ENCODE measurements at regions not wholly inside any gene's neighbourhood (a gene's known extent, or its start where the extent isn't known, plus 50 kb on each side); places are given as distances from the start of the nearest gene placed in this dataset.
"Not testable (repeated sequence)": the region's sequence is repeated elsewhere in the genome, so short reads cannot be mapped to it uniquely, and the experiment has no call there.

- H4K5ac ChIP-seq (ENCODE audit: insufficient read length, low read depth, low read length); H3K27ac ChIP-seq (ENCODE audit: low read depth, low read length); H4K91ac ChIP-seq (replicated peaks; ENCODE audit: insufficient read length, low read length); H4K20me1 ChIP-seq (replicated peaks in 1 of 2; ENCODE audit: control insufficient read depth in 1 of 2, insufficient read depth in 2 of 2, low read length in 2 of 2); H2BK15ac ChIP-seq (ENCODE audit: low read length); H2AK5ac ChIP-seq (ENCODE audit: low read depth, low read length); H3K79me1 ChIP-seq (ENCODE audit: low read depth, low read length); H2BK5ac ChIP-seq (ENCODE audit: low read depth, low read length); H3K36me3 ChIP-seq (ENCODE audit: control insufficient read depth in 2 of 4, insufficient read depth in 4 of 4, low read length in 3 of 4); H3K4me3 ChIP-seq (ENCODE audit: extremely low read depth in 1 of 4, insufficient read depth in 2 of 4, low read depth in 3 of 4, low read length in 4 of 4); H3K4me2 ChIP-seq (ENCODE audit: insufficient read depth in 1 of 2, low read depth in 2 of 2, low read length in 2 of 2); POLR2A ChIA-PET (ENCODE audit: partially characterized antibody); H2AFZ ChIP-seq (ENCODE audit: low read length); CTCF ChIA-PET (ENCODE audit: partially characterized antibody); H3K14ac ChIP-seq (ENCODE audit: insufficient read length); H2BK120ac ChIP-seq (replicated peaks; ENCODE audit: low read depth, low read length); H3K23ac ChIP-seq (ENCODE audit: insufficient read length); FAIRE-seq; H3K27me3 ChIP-seq (replicated peaks in 1 of 4; ENCODE audit: control insufficient read depth in 3 of 4, extremely low read depth in 1 of 4, insufficient read depth in 3 of 4, low read length in 3 of 4); H3K4ac ChIP-seq (replicated peaks; ENCODE audit: insufficient read length, low read depth, low read length); H3K9ac ChIP-seq (replicated peaks in 1 of 4; ENCODE audit: extremely low read depth in 1 of 4, low read depth in 3 of 4, low read length in 3 of 4); DNase-seq (ENCODE audit: low read depth in 1 of 2, low spot score in 2 of 2); H3K18ac ChIP-seq (ENCODE audit: extremely low read depth, low read length); H4K8ac ChIP-seq (ENCODE audit: extremely low read depth, insufficient read depth, low read length); H3K79me2 ChIP-seq (ENCODE audit: control insufficient read depth in 1 of 2, insufficient read depth in 2 of 2, low read length in 2 of 2); H2BK12ac ChIP-seq (ENCODE audit: low read depth, low read length); H3K56ac ChIP-seq (replicated peaks; ENCODE audit: insufficient read length, low read depth, low read length); H3K4me1 ChIP-seq (replicated peaks in 1 of 4; ENCODE audit: control insufficient read depth in 3 of 4, insufficient read depth in 4 of 4, low read length in 3 of 4); H3K23me2 ChIP-seq (ENCODE audit: low read depth, low read length); H2BK20ac ChIP-seq (ENCODE audit: low read length): not testable (repeated sequence)
- 85% methylated on average over 17 of the region's 24 CpGs; no CpG with 5 or more reads in 1 of the 2 experiments for WGBS, 2 experiments (ENCODE audit: extremely low coverage in 1 of 2, insufficient coverage in 1 of 2, insufficient read length in 1 of 2, insufficient replicate concordance in 2 of 2, low coverage in 1 of 2, low lambda C conversion rate in 2 of 2, missing lambda C conversion rate in 1 of 2)
- peaks cover 43 to 92% of the 10 kb centered on the region in 2 experiments for H3K9me3 ChIP-seq (ENCODE audit: insufficient read depth in 2 of 2, low read depth in 1 of 2, low read length in 1 of 2)
These were observed 394.7 kb downstream of the TMEM121 start for GRCh38 chr14:105920803-105921755.

GRCh38 chr14:105921781-105922180, 395.4 kb downstream of the TMEM121 start:
- H3K23ac ChIP-seq (ENCODE audit: insufficient read length); H3K79me2 ChIP-seq (ENCODE audit: control insufficient read depth in 1 of 2, insufficient read depth in 2 of 2, low read length in 2 of 2); POLR2A ChIA-PET (ENCODE audit: partially characterized antibody); H2BK120ac ChIP-seq (replicated peaks; ENCODE audit: low read depth, low read length); H2AK5ac ChIP-seq (ENCODE audit: low read depth, low read length); H3K36me3 ChIP-seq (ENCODE audit: control insufficient read depth in 2 of 4, insufficient read depth in 4 of 4, low read length in 3 of 4); H3K4me2 ChIP-seq (ENCODE audit: insufficient read depth in 1 of 2, low read depth in 2 of 2, low read length in 2 of 2); CTCF ChIA-PET (ENCODE audit: partially characterized antibody); DNase-seq (ENCODE audit: low read depth in 1 of 2, low spot score in 2 of 2); H3K14ac ChIP-seq (ENCODE audit: insufficient read length); H3K56ac ChIP-seq (replicated peaks; ENCODE audit: insufficient read length, low read depth, low read length); H3K27me3 ChIP-seq (replicated peaks in 1 of 4; ENCODE audit: control insufficient read depth in 3 of 4, extremely low read depth in 1 of 4, insufficient read depth in 3 of 4, low read length in 3 of 4); H3K23me2 ChIP-seq (ENCODE audit: low read depth, low read length); H4K20me1 ChIP-seq (replicated peaks in 1 of 2; ENCODE audit: control insufficient read depth in 1 of 2, insufficient read depth in 2 of 2, low read length in 2 of 2); H2BK12ac ChIP-seq (ENCODE audit: low read depth, low read length); H3K79me1 ChIP-seq (ENCODE audit: low read depth, low read length); H2BK15ac ChIP-seq (ENCODE audit: low read length); H4K5ac ChIP-seq (ENCODE audit: insufficient read length, low read depth, low read length); H2BK5ac ChIP-seq (ENCODE audit: low read depth, low read length); H3K18ac ChIP-seq (ENCODE audit: extremely low read depth, low read length); H4K91ac ChIP-seq (replicated peaks; ENCODE audit: insufficient read length, low read length); H3K4me1 ChIP-seq (replicated peaks in 1 of 4; ENCODE audit: control insufficient read depth in 3 of 4, insufficient read depth in 4 of 4, low read length in 3 of 4); H2AFZ ChIP-seq (ENCODE audit: low read length); H2BK20ac ChIP-seq (ENCODE audit: low read length); H4K8ac ChIP-seq (ENCODE audit: extremely low read depth, insufficient read depth, low read length); H3K4ac ChIP-seq (replicated peaks; ENCODE audit: insufficient read length, low read depth, low read length); FAIRE-seq; H3K9ac ChIP-seq (replicated peaks in 1 of 4; ENCODE audit: extremely low read depth in 1 of 4, low read depth in 3 of 4, low read length in 3 of 4); H3K4me3 ChIP-seq (ENCODE audit: extremely low read depth in 1 of 4, insufficient read depth in 2 of 4, low read depth in 3 of 4, low read length in 4 of 4); H3K27ac ChIP-seq (ENCODE audit: low read depth, low read length): not testable (repeated sequence)
- peaks cover 37 to 92% of the 10 kb centered on the region in 2 experiments for H3K9me3 ChIP-seq (ENCODE audit: insufficient read depth in 2 of 2, low read depth in 1 of 2, low read length in 1 of 2)
- 69% methylated on average over 4 of the region's 4 CpGs; no CpG with 5 or more reads in 1 of the 2 experiments for WGBS, 2 experiments (ENCODE audit: extremely low coverage in 1 of 2, insufficient coverage in 1 of 2, insufficient read length in 1 of 2, insufficient replicate concordance in 2 of 2, low coverage in 1 of 2, low lambda C conversion rate in 2 of 2, missing lambda C conversion rate in 1 of 2)

All from H1 (cell line).